ENCODE measurements at regions not wholly inside any gene's neighbourhood (a gene's known extent, or its start where the extent isn't known, plus 50 kb on each side); places are given as distances from the start of the nearest gene placed in this dataset.
A peak's percentile ranks its signal among the peaks of the same experiment; 100 is the strongest.
"Not testable (repeated sequence)": the region's sequence is repeated elsewhere in the genome, so short reads cannot be mapped to it uniquely, and the experiment has no call there.

DNA sequence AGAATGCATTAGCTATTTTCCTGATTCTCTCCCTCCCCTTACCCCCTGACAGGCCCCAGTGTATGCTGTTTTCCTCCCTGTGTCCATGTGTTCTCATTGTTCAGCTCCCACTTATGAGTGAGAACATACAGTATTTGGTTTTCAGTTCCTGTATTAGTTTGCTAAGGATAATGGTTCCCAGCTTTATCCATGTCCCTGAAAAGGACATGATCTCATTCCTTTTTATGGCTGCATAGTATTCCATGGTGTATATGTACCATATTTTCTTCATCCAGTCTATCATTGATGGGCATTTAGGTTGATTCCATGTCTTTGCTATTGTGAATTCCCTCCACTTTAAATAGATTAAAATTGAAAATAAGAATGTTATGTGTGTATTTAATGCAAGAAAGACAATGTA is 89.9 kb upstream of the CREB1 start:
- DNase-seq (ENCODE audit: low read depth in 3 of 3, low spot score in 1 of 3), result not testable (repeated sequence)

DNA sequence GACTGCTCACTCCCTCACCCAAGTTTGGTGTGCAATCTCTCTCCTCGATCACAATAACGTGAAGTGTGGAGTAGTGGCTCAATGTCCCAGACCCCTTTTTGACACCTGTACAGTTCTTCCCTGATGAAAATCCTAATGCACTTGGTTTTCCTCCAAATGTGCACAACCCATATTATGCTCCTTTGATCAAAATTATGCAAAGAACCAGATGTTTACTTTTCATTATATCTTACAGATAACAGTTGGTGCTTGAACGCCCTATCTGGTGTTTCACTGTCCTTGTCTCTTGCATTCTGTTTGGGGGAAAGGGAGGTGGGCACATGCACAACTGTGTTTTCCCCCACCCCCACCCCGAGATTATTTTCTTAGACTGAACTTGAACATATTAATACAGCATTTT is 85.0 kb upstream of the CREB1 start:
- DNase-seq (ENCODE audit: low read depth in 3 of 3, low spot score in 1 of 3), result no peak

DNA sequence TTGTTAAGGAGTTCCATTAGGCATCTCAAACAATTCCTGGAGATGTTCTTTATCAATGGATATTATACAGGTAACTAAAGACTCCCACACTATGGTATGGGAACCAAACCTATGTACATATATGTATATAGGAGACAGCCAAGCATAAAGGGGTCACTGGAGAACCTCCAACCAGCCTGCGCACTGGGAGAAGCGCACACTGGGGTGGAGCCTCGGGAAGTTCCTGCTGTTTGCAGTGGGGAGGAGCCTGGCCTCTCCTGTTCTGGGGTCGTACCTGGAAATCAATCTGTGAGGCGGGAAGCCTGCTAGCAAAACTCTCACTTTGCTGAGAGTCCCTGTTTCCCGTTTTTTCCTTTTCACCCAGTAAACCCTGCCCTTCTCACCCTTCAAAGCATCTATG is 83.1 kb upstream of the CREB1 start:
- no peak for DNase-seq (ENCODE audit: low read depth in 3 of 3, low spot score in 1 of 3)

DNA sequence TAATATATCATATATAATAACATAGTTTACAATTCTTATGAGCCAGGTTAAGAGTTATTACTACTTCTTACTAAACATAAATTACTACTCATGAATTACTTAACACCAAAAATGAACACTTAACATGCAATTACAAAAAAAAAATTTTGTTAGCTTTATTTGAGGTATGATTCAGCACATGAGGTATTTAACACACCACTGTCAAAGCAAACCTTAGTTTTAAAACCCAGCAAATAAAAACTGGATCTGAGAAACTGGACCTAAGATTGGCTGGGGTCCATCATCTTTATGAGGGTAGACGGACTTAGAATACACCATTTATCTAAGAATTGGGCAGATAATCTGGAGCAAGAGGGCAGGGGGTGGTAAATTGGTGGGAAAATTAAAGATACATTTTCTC is 81.8 kb upstream of the CREB1 start:
- DNase-seq (ENCODE audit: low read depth in 3 of 3, low spot score in 1 of 3), result no peak

- DNase-seq (ENCODE audit: low read depth in 3 of 3, low spot score in 1 of 3), result no peak
Measured at GRCh38 chr2:207449642-207450165, 80.1 kb upstream of the CREB1 start.

GRCh38 chr2:207450186-207450585 is 79.6 kb upstream of the CREB1 start:
- DNase-seq (ENCODE audit: low read depth in 3 of 3, low spot score in 1 of 3), result no peak

GRCh38 chr2:207458582-207458981 is 71.2 kb upstream of the CREB1 start:
- no peak for DNase-seq (ENCODE audit: low read depth in 3 of 3, low spot score in 1 of 3)

DNA sequence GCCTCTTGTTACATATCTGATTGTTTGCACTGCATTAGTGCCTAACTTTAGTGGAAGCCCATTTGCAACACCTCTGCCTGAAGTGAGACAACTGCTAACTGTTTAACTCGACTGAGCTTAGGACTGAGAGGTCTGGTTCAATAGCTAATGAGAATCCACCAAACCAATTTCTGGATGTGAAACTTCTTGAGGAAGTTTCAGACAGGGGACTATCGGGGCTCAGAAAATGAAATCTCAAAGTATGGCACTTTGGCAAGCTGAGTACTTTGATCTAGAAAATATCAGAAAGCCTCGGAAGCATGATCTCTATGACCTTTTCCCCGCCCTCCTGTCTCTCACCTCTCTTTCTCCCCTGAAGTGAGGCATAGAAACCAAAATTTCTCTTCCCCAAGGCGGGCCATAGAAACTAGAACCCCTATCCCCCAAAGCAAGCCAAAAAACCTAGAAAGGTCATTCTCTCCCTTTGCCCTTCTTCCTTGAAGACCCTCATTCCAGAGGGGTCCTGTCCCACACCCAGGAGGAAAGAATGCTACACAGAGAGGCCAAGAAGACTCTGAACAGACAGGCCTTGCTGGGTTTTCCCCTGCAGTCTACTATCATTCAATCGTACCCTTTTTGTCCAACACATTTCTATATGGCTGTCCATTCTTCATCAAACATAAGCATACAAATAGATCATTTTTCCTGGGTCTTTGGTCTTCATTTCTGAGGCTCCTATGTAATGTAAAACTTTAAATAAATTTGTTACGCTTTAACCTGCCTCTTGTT is 69.6 kb upstream of the CREB1 start:
- DNase-seq (ENCODE audit: low read depth in 3 of 3, low spot score in 1 of 3), result no peak

DNA sequence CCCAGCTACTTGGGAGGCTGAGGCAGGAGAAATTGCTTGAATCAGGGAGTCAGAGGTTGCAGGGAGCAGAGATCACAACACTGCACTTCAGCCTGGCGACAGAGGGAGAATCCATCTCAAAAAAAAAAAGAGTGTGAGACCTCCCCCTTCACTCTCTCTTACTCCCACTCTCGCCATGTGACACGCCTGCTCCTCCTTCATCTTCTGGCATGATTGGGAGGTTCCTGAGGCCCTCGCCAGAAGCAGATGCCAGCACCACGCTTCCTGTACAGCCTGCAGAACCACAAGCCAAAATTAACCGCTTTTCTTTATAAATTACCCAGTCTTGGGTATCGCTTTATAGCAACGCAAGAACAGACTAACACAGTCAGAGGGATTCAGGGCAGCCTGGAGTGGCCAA is 66.3 kb upstream of the CREB1 start:
- DNase-seq (ENCODE audit: low read depth in 3 of 3, low spot score in 1 of 3), result no peak

- DNase-seq (ENCODE audit: low read depth in 3 of 3, low spot score in 1 of 3), result no peak
Measured at GRCh38 chr2:207464007-207464406, 65.8 kb upstream of the CREB1 start.

DNA sequence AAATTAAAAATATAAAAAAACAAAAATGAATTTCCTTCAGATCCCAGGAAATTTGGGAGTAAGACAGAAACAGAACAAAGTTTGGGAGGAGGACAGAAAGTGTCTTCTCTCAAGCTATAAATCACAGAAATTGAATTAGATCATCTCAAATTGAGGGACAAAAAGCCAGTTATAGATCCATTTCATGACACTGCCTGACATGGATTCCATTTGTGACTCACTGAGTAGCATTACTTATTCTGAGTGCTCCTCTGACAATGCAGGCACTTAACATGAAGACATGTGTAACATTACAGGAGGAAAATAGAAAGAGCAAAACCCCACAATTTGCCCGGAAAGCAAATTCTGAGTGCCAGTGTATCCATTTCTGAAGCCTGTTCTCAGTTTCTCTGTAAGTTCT is 63.9 kb upstream of the CREB1 start:
- no peak for DNase-seq (ENCODE audit: low read depth in 3 of 3, low spot score in 1 of 3)

- no peak for DNase-seq (ENCODE audit: low read depth in 3 of 3, low spot score in 1 of 3)
Measured at GRCh38 chr2:207467716-207468347, 61.9 kb upstream of the CREB1 start.

GRCh38 chr2:207468488-207468887 is 61.3 kb upstream of the CREB1 start:
- DNase-seq (ENCODE audit: low read depth in 3 of 3, low spot score in 1 of 3), result no peak

DNA sequence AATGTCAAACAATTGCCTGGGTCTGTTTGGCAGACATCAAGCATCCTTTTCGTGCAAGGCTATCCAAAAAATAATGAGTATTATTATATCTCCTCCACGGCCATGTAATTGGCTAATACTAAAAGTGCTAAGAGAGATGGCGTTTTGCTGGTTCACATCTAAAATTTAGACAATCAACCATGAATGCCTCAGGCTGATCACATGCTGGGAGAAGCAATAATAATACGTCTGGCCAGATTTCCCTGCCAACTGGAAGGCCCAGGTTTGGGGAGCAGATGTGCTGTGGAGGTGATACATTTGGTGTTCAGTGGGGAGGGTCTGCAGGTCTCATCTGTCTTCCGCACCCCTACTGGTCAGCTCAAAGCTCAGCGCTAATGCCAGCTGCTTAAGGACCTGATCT is 60.3 kb upstream of the CREB1 start:
- DNase-seq (ENCODE audit: low read depth in 3 of 3, low spot score in 1 of 3), result no peak

DNA sequence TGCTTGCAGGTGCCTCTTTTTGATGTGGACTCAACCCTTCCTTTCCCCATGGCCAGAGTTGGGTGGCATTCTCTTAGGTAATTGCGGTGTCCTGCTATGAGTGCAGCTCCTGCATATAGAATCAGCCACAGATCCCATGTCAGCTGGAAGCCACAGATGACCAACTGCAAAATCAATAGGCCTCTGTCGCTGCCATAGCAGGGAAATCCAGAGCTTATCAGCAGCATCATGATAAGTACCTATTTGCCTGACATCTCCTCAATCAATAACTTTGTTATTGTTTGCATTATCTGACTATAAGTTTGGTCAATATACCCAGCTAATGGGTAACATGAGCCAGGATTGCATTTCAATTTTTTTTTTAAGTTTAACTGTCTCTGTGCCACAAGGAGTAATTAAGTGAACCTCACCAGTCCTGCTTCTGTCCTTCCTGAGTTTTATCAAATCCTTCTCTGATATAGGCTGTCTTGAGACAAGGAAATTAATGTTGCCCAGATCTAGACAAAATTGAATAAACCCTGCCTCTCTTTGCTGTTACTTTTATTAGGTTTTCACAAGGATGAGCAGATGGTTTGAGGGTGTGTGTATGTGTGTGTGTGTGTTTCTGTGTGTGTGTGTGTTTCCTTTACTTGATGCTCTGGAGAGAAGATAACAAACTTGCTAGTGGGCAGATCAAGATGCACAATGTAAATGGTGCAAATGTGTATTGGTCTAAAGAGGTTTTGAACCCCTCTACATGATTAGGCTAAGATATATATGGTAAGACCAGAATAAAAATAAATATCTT is 59.6 kb upstream of the CREB1 start:
- DNase-seq (ENCODE audit: low read depth in 3 of 3, low spot score in 1 of 3), result no peak

DNA sequence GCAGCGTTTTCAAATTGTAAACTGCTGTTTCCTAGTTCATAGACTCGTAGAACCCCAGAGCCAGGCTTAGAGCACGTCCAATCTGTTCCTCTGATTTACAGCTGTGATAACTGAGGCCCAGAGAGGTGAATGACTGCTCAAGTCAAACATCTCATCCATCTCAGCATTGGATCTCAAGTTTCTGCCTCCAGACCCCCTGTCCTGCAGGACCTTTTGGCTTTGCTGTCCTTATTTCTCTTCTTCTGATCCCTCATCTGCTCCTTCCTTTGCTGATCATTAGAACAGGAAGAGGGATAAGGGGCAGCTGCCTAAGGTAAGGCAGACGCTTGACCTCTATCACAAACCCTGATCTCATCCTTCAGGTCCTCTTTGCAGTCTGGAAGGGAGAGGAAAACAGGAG is 58.5 kb upstream of the CREB1 start:
- no peak for DNase-seq (ENCODE audit: low read depth in 3 of 3, low spot score in 1 of 3)

DNA sequence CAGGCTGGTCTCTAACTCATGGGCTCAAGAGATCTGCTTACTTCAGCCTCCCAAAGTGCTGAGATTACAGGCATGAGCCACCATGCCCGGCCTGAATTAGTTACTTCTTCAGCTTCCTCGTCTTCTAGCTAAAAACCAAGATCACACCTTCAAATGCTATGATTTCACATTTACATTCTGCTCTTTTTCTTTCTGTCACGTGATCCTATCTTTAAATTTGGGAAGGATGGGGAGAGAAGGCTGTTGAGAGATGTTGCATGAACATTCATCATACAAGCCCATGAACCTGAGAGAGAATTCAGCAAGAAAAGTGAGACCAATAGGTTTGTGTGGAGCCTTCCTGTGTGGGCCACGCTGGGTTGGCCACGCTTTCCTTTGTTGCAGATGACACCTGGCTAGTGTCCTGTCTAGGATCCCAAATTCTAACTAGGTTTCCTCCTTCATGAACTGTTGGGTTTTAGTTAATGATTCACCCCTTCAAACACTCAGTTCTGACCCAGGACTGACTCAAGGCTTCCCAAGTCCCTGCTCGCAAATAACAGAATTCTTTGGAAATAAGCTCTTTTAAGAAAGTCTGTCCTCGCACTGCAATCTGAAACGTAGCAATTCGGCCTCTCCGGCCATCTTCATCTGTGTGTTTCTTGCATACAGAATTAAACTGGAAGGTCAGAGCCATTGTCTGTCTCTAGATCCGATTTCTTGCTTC is 57.3 kb upstream of the CREB1 start:
- DNase-seq (ENCODE audit: low read depth in 3 of 3, low spot score in 1 of 3), result no peak

DNA sequence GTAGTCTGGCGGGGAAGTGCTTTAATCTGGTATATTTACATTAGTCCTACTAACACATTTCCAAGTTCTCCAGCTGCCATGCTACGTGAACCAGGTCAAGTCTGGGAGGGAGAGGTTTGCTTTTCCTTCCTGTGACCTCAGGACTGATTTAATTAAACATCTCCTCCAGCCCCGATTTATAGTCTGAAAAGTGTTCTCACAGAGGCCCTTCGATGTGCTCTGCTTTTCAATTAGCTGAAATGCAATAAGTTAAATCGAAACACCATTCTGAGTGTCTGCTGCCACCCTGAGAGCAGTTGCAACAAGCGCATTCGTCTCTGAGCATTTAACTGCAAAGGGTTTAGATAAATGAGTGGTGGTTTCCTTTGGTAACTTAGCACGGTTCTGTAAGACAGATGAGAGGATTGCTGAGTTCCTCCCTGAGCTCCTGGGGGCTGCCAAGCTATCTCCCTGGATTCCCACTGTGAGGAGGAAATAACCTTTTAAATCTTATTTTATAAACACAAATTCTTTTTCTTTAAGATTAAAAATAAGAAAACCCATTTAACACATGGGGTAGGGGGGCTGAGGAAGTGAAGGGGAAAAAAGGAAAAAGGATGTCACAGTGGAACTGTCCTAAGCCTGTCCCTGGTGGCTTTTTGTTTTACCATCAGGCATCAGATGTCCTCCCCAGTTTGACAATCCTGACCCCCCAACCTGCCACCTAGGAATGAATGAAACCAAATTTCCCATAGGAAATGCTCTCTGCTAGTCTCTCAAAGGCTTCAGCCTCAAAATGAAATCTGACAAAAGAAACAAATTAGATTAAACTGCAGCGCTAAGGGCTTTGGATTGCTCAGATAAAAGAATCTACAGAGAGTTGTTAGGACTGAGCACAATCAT is 56.5 kb upstream of the CREB1 start:
- no peak for DNase-seq (ENCODE audit: low read depth in 3 of 3, low spot score in 1 of 3)

- DNase-seq (ENCODE audit: low read depth in 3 of 3, low spot score in 1 of 3), result no peak
Measured at GRCh38 chr2:207473931-207474235, 55.9 kb upstream of the CREB1 start.

- DNase-seq (ENCODE audit: low read depth in 3 of 3, low spot score in 1 of 3), result peak in 1 of 3 donors; percentile 13
Measured at GRCh38 chr2:207474863-207475485, 54.8 kb upstream of the CREB1 start.

All from stimulated activated CD4-positive, alpha-beta T cell treated with anti-CD3 and anti-CD28 coated beads, TNF-alpha, amount 100 ng/mL, for 1 hour (primary cell).